ENCODE measurements at regions not wholly inside any gene's neighbourhood (a gene's known extent, or its start where the extent isn't known, plus 50 kb on each side); places are given as distances from the start of the nearest gene placed in this dataset.

DNA sequence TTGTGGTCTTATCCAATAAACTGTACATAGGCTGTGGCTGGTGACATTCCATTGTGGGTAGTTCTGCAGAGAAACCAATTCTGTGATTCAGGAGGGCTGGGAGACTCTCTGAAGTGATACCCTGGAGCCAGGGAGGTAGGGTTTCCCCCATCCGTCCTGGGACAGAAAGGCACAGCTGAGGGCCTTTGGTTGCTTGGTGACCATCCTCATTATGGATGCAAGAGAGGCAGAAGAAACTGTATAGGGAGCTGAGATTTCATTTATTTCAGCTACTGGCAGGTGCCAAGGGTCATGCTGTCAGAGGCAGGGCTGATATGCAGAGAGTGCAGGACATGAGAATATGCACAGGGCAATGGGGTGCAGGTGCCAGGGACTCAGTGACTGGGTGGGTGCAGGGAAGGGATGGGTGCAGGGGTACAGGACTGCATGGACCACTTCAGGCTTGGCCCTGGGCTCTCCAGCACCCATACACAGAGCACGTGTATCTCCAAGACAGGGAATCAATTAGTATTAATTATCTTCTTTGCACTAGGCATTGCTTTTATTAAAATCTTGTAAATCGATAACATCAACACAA is 236.5 kb downstream of the ICE1 start:
- Histone ChIP-seq H3K27ac (no peak overlapping the region), H3K4me1 (no peaks in the 10 kb centered on the region), H3K9me3 (no peaks in the 10 kb centered on the region), H3K27me3 (no peaks in the 10 kb centered on the region), H3K4me3 (replicated peaks in 1 of 3) (no peak overlapping the region), H3K36me3 (no peaks in the 10 kb centered on the region)
- intact Hi-C loops (cut with DNase I), result no loop called here
- TF ChIP-seq, protein P1, sequence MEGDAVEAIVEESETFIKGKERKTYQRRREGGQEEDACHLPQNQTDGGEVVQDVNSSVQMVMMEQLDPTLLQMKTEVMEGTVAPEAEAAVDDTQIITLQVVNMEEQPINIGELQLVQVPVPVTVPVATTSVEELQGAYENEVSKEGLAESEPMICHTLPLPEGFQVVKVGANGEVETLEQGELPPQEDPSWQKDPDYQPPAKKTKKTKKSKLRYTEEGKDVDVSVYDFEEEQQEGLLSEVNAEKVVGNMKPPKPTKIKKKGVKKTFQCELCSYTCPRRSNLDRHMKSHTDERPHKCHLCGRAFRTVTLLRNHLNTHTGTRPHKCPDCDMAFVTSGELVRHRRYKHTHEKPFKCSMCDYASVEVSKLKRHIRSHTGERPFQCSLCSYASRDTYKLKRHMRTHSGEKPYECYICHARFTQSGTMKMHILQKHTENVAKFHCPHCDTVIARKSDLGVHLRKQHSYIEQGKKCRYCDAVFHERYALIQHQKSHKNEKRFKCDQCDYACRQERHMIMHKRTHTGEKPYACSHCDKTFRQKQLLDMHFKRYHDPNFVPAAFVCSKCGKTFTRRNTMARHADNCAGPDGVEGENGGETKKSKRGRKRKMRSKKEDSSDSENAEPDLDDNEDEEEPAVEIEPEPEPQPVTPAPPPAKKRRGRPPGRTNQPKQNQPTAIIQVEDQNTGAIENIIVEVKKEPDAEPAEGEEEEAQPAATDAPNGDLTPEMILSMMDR (IDR thresholded peaks at IDR 0.05), result no peak
- TF ChIP-seq POLR2A (IDR thresholded peaks at IDR 0.05), result no peak
- no peak for DNase-seq
- WGBS, 2 donors, result 87 to 99% methylated on average over 3 of the region's 3 CpGs

DNA sequence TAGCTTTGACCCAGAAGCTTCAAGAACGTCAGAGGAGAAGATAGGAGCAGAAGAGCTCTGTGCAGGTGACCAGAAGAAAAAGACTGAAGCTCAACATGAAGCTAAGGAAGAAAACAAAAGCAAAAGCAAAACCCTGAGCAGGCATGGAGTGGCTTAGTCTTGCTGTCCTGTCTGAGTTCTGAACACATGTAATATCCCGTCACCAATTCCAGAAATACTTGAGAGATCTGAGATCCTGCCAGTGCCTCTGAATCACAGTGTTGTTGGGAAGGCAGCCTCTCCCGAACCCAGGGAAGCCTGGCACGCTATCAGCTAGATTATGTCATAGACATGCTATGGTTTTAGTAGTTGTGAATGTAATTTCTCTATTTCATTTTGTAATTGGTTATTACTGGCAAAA is 235.7 kb downstream of the ICE1 start:
- H3K4me3 ChIP-seq (replicated peaks in 1 of 3), result no peak overlapping the region
- peak; percentile 59 to 68 for DNase-seq
- TF ChIP-seq, protein P1 (IDR thresholded peaks at IDR 0.05), result no peak
- no peak for TF ChIP-seq POLR2A (IDR thresholded peaks at IDR 0.05)

DNA sequence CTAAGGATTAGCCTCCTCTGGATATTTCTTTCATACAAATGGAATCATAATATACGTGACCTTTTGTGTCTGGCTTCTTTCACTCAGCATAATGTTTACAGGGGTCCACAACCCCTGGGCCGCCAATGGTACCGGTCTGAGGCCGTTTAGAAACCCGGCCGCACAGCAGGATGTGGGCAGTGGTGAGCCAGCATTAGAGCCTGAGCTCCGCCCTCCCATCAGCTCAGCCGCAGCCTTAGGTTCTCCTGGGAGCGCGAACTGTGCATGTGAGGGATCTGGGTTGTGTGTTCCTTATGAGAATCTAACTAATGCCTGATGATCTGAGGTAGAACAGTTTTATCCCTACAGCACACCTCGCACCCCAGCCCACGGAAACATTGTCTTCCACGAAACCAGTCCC is 229.7 kb downstream of the ICE1 start:
- H3K27ac ChIP-seq, result no peak overlapping the region
- H3K4me3 ChIP-seq (replicated peaks in 1 of 3), result no peak overlapping the region
- no peak for DNase-seq
- H3K9me3 ChIP-seq, result no peaks in the 10 kb centered on the region
- no peak for TF ChIP-seq POLR2A (IDR thresholded peaks at IDR 0.05)
- TF ChIP-seq, protein P1 (IDR thresholded peaks at IDR 0.05), result no peak
- WGBS, 2 donors, result 88 to 92% methylated on average over 13 of the region's 13 CpGs
- no peaks in the 10 kb centered on the region for H3K36me3 ChIP-seq
- no peaks in the 10 kb centered on the region for H3K4me1 ChIP-seq
- intact Hi-C loops (cut with DNase I), result no loop called here
- no peaks in the 10 kb centered on the region for H3K27me3 ChIP-seq

More for the DNA sequence above, 235.7 kb downstream of the ICE1 start:
- Histone ChIP-seq H3K9me3 (no peaks in the 10 kb centered on the region), H3K27me3 (no peaks in the 10 kb centered on the region), H3K36me3 (no peaks in the 10 kb centered on the region), H3K27ac (peak overlapping the region in 1 of 3 donors; percentile 51), H3K4me1 (no peaks in the 10 kb centered on the region)
- WGBS, 2 donors, result 22 to 23% methylated on average over 4 of the region's 4 CpGs
- intact Hi-C loops (cut with DNase I), result no loop called here

DNA sequence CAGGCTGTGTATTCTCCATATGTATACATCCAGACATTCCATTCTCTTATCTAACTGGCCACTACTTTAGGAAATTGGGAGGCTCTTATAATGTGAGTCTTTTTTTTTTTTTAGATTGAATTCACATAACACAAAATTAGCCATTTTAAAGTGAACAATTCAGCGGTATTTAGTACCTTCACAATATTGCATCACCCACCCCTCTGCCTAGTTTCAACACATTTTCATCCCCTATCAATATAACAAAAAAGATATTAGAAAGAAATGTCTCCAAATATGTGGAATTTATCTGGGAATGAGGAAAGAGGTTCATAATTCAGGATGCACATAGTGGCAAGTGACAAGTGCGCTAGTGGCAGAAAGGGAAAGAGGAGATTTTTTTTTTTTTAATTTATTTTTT is 228.5 kb downstream of the ICE1 start:
- no peak for TF ChIP-seq POLR2A (IDR thresholded peaks at IDR 0.05)
- TF ChIP-seq, protein P1 (IDR thresholded peaks at IDR 0.05), result no peak
- whole genome bisulfite sequencing, 2 donors, result 92 to 99% methylated on average over 2 of the region's 2 CpGs
- Histone ChIP-seq H3K27me3 (no peaks in the 10 kb centered on the region), H3K36me3 (no peaks in the 10 kb centered on the region), H3K4me3 (replicated peaks in 1 of 3) (no peak overlapping the region), H3K9me3 (no peaks in the 10 kb centered on the region), H3K27ac (no peak overlapping the region), H3K4me1 (no peaks in the 10 kb centered on the region)
- DNase-seq, result no peak
- intact Hi-C loops (cut with DNase I), result no loop called here

- Histone ChIP-seq H3K27me3 (no peaks in the 10 kb centered on the region), H3K9me3 (no peaks in the 10 kb centered on the region), H3K4me3 (replicated peaks in 1 of 3) (no peak overlapping the region), H3K27ac (no peak overlapping the region), H3K36me3 (no peaks in the 10 kb centered on the region), H3K4me1 (no peaks in the 10 kb centered on the region)
- 71 to 73% methylated on average over 5 of the region's 5 CpGs for WGBS, 2 donors
- no peak for DNase-seq
- intact Hi-C loops (cut with DNase I), result no loop called here
- no peak for TF ChIP-seq POLR2A (IDR thresholded peaks at IDR 0.05)
- TF ChIP-seq, protein P1 (IDR thresholded peaks at IDR 0.05), result no peak
These were observed 227.8 kb downstream of the ICE1 start for GRCh38 chr5:5650242-5650641.

Data from thyroid gland (tissue), 4 donors.